ENCODE measurements at regions not wholly inside any gene's neighbourhood (a gene's known extent, or its start where the extent isn't known, plus 50 kb on each side); places are given as distances from the start of the nearest gene placed in this dataset.

DNA sequence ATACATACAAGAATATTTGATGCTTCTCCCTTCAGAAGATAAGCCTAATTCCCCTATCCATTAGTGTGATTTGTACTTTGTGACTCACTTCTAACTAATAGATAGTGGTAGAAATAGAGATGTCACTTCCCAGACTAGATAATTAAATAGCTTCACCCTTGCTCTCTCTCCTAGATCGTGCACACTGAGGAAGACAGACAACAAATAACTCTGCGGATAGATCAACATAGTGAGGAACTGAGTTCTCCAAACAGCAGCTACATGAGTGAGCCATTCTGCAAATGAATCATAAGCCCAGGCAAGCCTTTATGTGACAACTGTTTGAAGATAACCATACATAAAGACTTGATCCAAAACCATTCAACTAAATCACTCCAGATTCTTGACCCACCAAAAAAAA is 1083.4 kb upstream of the C9orf72 start:
- DNase-seq, result no peak

DNA sequence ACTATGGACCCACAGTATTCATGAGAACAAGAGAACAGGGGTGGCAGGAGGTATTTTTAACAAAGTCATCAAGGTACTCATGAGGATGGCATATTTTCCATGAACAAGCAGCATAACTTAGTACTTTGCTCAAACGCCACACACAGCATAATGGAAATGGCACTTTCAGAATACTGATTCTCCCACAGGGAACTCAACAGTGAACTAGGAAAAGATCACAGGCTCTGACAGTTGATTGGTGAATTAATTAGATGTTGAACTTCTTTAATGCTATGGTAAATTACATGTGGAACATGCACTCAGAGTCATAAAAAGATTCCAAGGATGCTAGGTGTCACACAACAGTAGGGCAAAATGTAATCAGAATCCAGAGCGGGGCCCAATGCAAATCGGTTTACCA is 1088.6 kb upstream of the C9orf72 start:
- DNase-seq, result no peak

GRCh38 chr9:28662675-28663074 is 1089.4 kb upstream of the C9orf72 start:
- DNase-seq, result no peak

- DNase-seq, result no peak
Observed at GRCh38 chr9:28668158-28668557, 1094.9 kb upstream of the C9orf72 start.

GRCh38 chr9:28671000-28671399 is 1097.7 kb upstream of the C9orf72 start:
- no peak for DNase-seq

DNA sequence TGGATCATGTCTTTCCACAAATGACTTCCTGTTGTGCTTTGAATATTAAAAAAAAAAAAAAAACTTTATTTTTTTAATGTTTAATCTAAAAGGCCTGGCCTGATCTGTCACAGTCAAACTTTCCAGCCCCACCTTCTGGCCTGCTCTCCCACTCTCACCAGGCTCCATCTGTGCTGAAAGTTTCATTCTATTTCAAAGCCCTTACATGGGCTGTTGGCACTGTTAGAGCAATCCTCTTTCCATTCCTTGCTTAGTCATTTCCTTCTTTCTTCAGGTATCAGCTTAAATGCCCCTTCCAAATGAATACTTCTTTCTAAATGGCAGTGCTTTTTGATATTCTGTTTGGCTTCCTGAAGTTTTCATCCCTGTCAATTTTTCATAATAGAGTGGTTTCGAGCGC is 1104.8 kb upstream of the C9orf72 start:
- no peak for DNase-seq

- no peak for DNase-seq
Observed at GRCh38 chr9:28688172-28688571, 1114.9 kb upstream of the C9orf72 start.

GRCh38 chr9:28692012-28692411 is 1118.7 kb upstream of the C9orf72 start:
- no peak for DNase-seq

DNA sequence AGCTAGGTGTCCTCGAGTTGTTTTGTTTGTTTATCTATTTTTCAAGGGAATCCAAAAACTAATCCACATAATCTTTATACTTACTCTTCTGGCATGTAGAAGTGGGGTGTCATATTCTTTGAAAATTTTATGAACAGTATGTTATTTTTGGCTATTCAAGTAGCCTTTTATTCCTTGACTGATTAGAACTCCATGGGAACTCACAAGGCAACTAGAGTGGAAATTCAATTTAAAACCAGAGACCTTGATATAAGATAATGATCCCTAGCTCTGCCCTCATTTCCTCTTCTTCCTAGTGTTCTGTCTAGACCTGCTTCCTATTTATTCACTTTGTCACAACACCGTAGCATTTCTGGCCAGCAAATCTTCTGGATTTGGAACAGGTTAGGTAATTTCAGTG is 1123.7 kb upstream of the C9orf72 start:
- DNase-seq, result no peak

DNA sequence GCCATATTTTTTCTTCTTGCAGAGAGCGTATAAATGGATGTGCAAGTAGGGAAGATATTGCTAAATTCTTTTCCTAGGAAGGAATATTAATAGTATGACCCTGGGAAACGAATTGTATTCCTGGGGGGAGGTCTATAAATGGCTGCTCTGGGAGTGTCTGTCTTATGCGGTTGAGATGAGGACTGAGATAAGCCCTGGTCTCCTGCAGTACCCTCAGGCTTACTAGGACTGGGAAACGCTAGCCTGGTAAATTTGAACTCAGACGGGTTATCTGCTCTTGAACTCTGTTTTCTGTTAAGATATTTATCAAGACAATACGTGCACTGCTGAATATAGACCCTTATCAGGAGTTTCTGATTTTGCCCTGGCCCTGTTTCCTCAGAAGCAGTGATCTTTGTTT is 1126.4 kb upstream of the C9orf72 start:
- DNase-seq, result no peak

- DNase-seq, result no peak
Observed at GRCh38 chr9:28707616-28708015, 1134.3 kb upstream of the C9orf72 start.

DNA sequence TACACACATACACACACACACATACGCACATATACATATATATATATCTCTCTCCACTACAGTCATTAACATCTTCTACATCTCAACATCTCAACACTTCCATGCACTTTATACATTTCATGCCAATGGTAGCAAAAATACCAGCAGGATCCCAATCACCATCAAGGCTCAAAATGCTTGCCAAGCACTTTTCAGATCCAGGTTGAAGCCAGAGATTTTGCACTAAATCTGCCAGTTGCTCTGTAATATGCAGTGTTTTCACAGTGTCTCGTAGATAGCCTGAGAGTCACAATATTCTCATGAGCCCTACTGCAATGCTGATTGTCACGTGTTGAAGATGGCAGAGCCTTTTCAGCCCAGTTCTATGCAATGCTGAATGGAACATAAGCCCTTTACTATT is 1140.9 kb upstream of the C9orf72 start:
- no peak for DNase-seq

DNA sequence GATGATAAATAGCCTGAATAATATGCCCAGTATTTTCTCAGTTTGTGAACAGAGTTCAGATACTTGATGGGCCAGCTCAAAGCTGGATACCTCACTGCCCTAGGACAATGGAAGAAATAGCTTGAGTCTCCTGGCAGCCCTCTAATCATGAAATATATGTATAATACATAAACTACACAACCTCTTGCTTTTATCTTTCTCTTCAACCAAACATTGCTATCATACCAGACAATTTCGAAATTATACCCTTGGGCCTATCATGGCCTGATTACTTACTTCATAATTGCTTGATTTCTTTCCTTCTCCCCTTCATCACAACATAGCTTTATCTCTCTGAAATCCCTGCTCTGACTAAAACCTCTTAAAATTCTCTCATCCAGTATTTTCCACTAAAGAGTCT is 1144.9 kb upstream of the C9orf72 start:
- no peak for DNase-seq

GRCh38 chr9:28720746-28721145 is 1147.5 kb upstream of the C9orf72 start:
- DNase-seq, result no peak

- DNase-seq, result no peak
Observed at GRCh38 chr9:28730111-28730510, 1156.8 kb upstream of the C9orf72 start.

DNA sequence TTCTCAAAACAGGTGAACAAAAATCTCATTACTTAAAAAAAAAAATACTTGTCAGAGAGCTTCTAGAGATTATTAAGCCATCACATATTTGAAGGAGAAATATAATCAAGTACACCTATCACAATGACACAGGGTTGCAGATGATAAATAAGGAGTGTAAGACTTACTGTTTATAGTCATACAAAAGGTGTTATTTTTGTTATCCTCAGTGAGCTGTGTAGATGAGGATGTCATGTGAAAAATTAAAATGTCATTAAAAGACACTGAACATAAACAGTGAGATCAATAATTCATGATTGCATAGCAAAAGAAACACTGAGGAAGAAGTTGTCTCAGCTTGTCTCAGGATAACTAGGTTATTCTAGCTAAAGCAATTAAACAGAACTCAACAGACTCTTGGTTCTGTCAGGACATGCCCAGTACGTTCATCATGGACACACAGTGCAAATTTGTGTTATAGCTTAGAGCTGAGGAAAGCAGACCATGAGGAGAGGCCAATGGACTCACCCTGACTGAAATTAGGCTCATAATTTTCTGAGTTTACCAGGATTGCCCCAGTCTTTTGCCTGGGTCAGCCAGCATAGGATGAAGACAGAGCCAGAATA is 1162.6 kb upstream of the C9orf72 start:
- DNase-seq, result no peak

DNA sequence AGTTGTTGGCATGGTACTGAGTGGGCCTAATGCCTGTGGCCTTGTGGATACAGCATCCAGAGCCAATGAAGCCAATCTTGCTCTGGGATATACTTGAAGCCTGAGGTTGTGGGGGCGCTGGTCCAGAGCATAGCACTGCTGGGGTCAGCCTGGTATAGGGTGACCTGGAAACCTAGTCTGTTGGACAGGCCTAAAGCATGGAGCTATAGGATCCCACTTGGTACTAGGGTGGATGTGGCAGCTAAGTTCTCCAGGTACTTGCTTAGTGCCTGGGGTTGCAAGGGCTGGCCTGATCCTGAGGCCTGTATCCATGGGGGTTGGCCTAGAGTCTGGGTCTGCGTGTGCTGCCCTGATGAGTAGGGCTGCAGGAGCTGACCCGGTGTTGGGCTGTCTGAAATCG is 1168.2 kb upstream of the C9orf72 start:
- DNase-seq, result no peak

DNA sequence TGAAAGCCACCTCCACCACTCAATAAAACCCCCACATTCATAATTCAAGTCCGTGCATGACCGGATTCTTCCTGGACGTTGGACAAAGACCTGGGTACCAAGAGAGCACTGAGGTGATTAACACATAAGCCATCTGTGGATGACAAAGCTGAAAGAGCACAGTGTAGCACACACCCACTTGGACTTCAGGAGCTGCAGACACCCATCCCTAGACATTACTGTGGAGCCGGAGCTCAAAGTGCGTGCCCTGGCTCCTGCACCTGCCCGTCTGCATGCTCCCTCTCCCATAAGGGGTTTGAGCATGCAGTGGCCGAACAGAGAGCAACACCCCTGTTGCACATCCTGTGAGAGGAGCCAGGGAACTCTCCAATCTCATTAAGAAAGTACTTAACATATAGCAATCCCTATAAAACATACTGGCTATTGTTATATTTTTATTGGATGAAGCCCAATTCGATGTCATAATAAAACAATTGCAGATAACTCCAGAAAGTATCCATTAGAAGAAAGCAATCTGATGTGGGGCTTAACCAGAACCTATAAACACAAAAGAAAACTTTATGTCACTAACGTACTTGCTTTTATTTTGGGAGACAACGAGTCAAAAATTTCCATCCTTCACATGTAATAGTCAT is 1174.2 kb upstream of the C9orf72 start:
- no peak for DNase-seq

DNA sequence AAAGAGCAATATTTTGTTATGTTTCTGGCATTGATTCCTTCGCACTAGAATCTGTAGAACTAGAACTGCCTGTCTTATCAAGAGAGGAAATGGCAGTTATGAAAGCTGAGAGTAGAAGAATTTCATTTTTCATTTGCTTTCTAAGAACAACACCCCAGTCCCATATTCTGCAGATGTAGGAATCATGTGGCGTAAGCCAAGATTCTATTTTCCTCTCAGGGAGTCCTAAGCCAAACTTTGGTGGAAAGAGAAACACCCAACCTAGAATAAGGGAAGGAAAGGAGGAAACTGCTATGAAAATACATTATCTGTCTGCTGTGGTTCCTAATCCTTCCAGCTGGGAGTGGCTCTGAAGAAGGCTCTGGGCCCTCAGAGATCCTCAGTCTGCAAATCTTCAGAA is 1176.9 kb upstream of the C9orf72 start:
- DNase-seq, result no peak

DNA sequence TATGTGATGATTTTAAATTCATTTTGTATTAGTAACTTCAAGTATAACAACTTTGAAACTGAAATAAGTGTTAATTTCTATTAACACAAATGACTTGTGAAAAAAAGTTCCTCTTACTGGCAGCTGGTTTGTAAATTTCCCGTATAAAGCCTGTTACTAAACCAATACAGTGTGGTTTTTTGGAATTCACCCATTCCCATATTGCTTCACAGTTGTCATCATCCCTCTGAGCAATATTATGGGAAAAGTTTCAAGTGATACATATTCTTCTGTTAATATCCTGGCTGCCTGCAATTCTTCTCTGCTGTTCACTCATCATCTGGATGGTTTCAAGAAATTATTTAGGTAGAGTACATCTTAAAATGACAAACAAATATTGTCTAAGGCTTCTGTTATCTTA is 1185.1 kb upstream of the C9orf72 start:
- DNase-seq, result no peak

DNA sequence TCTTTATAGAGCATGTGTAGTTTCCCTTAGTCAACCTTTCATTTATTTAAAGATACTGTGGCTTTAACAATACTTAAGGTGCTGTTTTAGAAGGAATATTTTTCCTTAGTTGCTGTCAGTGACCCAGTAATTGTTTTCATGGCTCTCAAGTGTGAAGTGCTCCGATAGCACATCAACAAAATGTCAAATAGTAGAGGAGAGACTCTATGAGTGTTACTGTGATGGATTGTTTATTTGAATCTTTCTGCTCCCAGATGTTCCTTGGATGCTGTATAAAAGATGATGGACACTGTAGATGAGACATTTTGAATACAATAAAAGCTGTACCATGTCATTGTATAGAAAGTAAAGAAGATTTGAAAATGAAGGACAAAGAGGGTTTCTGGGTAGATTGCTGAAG is 1185.7 kb upstream of the C9orf72 start:
- no peak for DNase-seq

GRCh38 chr9:28762167-28762566 is 1188.9 kb upstream of the C9orf72 start:
- no peak for DNase-seq

DNA sequence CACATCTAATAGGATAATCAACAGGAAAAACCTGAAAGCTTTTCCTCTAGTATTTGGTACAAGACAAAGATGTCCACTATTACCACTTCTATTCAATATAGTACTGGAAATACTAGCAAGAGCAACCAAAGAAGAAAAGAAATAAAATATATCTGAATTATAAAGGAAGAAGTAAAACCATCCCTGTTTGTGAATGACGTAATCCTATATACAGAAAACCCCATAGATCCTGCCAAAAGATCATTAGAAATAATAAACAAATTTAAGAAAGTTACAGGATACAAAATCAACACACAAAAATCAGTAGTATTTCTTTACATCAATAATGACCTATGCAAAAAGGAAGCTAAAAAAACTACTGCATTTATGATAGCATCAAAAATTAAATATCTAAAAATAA is 1191.3 kb upstream of the C9orf72 start:
- no peak for DNase-seq

- DNase-seq, result no peak
Observed at GRCh38 chr9:28770226-28770625, 1196.9 kb upstream of the C9orf72 start.

DNA sequence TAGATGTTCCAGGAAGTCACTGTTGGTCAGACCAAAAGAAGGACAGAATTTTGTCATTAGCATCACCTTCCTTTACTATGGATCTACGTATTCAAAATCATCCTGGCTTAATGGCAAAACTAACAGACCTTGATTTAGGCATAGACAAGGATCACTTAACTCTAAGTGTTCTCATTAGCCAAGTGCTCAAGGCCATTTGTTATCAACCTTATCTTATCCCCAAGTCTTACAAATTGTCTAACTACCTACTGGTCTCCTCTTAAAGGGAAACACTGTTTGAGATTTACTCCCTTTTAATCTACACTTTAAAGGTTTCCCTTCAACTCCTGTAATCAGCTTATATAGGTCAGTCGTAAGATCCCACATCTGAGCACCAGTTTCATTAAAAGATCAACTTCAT is 1197.5 kb upstream of the C9orf72 start:
- no peak for DNase-seq

Data from 8988T (cell line).